NCI-H69 (cell line): ENCODE measurements at regions not wholly inside any gene's neighbourhood (a gene's known extent, or its start where the extent isn't known, plus 50 kb on each side); places are given as distances from the start of the nearest gene placed in this dataset.
A peak's percentile ranks its signal among the peaks of the same experiment; 100 is the strongest.

Experiments
- DNase-seq: peaks from one replicate; lab custom pipeline; 2025; lab: John Stamatoyannopoulos, UW

DNA sequence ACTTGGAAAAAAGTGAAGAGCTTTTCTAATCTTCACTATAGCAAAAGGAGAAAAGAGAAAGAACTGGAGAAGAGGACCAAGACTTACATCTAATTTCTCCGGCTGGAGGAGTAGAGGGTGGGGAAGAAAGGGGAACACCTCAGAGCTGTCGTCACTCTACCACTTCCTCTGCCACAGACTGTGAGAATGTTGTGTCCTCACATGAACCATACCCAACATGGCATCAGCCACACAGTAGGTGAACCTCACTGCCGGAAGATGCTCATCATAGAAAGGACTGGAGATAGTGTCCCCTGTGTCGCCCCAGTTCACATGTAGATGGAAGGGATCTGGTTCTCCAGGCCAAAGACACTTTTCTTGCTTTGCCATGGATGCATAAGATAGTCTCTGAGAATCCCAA is 604.4 kb upstream of the NOX3 start:
- DNase-seq = no peak

- no peak for DNase-seq
These were observed 602.7 kb upstream of the NOX3 start for GRCh38 chr6:156058356-156058755.

GRCh38 chr6:156057869-156058268 is 602.2 kb upstream of the NOX3 start:
- DNase-seq = peak; percentile 50

DNA sequence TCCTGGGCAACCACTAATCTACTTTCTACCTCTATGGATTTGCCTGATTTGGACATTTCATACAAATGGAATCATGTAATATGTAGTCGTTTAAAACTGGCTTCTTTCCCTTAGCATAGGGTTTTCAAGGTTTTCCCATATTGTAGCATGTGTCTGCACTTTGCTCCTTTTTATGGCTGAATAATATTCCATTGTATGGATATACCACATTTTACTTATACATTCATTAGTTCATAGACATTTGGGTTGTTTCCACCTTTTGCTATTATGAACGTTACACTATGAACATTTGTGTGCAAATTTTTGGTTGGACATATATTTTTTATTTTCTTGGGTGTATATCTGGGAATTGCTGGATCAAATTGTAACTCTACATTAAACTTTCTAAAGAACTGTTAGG is 600.4 kb upstream of the NOX3 start:
- DNase-seq = no peak

GRCh38 chr6:156053626-156054025 is 598.0 kb upstream of the NOX3 start:
- DNase-seq = no peak

DNA sequence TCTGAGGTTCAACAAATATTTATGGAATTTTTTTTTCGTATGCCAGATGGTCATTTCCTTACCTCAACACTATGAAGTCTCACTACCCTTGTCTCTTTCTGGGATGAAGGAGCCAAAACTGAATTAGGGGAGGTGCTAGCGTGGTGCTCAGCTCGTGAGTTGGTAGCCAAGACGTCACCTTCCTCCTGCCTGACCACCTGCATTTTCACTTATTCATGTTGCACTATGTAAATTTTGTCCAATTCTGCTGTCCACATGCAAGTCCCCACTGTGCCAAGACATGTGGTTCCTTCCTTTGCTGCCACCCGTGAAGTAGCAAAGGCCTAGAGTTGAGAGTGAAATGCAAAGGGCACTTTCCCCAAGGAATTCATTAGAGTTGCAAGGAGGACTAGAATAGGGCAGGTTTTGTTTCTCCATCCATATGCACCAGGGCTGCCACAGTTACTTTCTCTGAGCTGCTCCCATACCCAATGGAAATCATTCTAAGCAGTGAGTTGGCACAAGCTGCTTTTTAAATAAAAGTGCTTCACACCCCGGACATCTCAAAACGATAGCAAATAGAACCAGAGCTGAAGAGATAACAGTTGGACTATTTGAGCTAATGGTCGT is 591.3 kb upstream of the NOX3 start:
- no peak for DNase-seq

- DNase-seq = no peak
These were observed 590.6 kb upstream of the NOX3 start for GRCh38 chr6:156046268-156046665.

GRCh38 chr6:156045401-156046267 is 590.0 kb upstream of the NOX3 start:
- no peak for DNase-seq

- no peak for DNase-seq
These were observed 578.0 kb upstream of the NOX3 start for GRCh38 chr6:156033598-156033997.

GRCh38 chr6:156031516-156031915 is 575.9 kb upstream of the NOX3 start:
- DNase-seq = no peak

DNA sequence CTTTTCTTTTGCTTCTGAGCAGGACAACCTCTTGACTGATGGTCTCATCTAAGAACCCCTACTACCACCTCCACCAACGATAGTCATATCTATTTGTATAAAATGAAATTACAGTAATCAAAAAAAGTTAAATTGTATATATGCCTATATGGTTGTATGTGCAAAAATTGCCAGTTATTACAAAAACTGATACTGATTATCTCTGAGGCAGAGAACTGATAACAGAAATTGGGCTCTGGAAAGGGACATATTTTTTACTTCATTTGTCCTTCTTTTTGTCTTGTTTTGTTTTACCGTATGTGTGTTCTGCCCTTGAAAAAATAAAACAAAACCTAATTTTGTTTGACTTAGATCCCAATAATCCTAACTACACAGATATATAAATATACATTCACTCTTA is 574.4 kb upstream of the NOX3 start:
- no peak for DNase-seq

DNA sequence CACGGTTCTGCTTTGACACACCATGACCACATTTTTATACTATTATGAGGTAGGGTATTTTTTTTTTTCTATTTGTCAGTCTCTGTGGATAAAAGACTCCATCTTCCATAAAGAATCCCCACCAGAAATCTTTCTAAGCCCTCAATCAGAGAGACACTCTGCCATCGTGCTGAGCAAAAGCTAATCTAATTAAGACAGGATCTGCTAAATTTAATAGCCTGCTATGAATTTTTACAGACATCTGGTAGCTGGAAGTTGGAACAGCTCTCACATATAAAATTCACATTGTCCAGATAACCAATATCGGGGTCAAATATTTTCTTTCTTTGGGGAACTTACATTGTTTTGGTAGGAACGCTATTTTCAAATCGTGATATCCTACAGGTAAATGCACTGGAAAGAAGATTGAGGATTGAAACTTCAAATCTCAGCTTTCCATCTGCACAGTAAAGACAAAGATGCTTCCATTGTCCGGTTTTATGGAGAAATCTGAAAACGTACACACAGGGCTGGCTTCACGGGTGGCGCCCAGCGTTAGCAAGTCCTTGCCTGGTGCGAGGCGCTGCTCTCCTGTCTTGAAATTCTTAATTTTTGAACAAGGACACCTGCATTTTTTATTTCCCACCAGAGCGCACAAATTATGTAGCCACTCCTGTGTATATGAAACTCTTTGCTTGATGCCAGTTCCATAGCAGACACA is 573.8 kb upstream of the NOX3 start:
- DNase-seq = no peak

GRCh38 chr6:156028335-156029131 is 572.9 kb upstream of the NOX3 start:
- DNase-seq = peak; percentile 57

DNA sequence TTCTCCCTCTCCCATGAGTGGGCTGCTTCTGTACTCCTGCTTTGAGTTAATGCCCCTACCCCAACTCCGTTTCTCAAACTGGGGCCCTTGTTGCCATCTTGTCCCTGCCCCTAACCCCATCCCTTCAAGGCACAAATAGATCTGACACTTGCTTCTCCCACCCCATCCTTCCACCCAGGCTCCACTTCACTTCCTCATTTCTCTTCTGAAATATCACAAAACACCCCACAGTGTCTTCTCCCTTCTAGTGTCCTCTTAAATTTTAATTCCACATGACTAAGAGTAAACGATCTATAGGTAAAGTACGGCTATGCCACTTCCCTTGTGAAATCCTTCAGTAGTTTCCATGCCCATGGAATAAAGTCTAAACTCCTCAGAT is 571.6 kb upstream of the NOX3 start:
- no peak for DNase-seq

DNA sequence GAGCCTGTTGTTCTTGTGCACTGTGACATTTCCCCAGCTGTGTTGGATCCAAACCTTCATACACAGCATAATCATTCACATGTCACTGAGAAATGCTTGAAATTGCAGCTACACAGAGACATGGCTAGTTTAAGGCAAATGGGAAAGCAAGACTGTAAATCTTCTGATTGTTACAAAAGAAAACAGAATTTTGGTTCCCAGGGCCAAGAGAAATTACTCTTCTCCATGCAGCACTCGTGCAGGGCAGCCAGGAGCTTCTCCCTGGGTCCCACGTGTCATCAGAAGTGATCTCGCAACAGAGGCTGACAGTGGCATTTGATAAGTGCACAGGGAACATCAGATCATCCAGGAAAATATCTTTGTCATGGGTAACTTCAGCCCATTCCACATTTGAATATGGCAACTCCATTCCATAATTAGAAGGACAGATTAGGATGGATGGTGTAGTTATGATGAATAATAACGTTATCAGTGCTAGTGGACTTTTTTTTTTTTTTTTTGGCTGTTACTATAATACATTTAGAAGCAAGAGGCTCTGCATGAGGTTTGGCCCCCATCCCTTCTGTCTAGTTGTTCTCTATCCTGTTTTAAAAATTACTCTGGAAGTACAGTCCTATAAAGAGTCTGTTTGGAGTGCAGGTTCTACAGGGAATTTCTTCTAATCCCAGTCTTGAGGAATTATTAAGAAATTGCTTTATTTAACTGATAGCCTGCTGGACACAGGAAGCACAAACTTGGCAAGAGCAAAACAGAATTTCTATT is 571.0 kb upstream of the NOX3 start:
- no peak for DNase-seq

DNA sequence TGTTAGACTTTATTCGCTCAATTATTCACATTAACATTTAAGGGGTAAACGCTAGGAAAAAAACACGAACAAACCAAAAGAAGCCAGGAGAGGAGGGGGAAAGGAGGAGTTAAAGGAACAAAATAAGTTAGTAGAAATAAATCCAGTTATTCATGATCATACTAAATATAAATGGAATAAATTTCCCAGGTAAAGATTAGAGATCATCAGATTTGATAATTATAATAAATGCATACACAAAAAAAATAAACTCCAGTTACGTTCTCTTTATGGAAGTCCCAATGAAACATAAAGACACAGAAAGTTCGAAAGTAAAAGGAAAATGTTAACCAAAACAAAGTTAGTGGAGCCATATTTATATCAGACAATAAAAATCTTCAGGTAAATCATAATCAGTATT is 568.7 kb upstream of the NOX3 start:
- DNase-seq = no peak

DNA sequence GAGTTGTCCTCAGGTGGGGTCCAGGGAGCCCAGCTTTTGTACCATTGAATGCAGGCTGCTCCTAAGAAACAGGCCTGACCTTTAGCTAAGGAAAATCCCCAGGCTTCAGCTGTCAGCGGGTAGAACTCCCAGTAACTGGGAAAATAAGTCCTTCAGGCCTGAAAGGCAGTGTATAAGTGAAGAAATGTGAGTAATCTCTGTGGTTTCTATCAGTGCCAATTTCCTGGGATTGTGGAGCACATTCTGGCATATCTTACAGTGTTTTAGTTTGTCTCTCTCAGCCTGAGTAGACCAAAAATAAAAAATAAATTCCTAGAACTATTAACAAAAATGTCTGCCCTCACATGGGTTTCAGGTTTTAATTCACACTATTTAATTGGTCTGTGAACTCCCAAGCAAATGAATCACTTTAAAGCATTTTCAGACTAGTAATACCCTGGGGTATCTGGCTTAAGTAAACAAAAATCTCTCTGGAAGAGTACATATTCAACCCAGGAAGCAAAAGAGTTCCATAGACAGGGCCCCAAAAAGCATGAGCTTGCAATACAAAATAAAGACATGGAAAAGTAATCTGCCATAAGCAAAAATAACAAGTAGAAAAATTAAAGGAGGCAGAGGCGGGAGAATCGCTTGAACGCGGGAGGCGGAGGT is 566.2 kb upstream of the NOX3 start:
- DNase-seq = peak; percentile 44

- no peak for DNase-seq
These were observed 562.2 kb upstream of the NOX3 start for GRCh38 chr6:156017838-156018237.

- DNase-seq = no peak
These were observed 560.7 kb upstream of the NOX3 start for GRCh38 chr6:156016186-156016976.

DNA sequence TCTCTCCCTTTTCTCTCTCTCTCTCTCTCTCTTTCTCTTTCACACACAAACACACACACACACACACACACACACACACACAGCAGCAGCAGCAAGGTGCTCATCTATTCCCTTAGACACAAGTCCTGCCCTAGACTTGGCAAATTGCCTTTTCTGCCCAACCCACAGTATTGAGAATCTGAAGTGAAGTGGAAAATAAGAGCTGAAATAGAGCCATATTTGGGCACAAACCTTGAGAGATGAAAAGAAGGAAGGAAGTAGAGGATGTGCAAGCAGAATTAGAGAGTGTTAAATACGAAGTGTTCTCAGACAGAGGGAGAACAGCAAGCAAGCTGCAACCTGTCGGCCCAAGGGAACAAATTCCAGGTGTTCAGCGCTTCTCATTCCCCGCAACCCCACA is 557.5 kb upstream of the NOX3 start:
- DNase-seq = peak; percentile 73
